ENCODE measurements at regions not wholly inside any gene's neighbourhood (a gene's known extent, or its start where the extent isn't known, plus 50 kb on each side); places are given as distances from the start of the nearest gene placed in this dataset.

DNA sequence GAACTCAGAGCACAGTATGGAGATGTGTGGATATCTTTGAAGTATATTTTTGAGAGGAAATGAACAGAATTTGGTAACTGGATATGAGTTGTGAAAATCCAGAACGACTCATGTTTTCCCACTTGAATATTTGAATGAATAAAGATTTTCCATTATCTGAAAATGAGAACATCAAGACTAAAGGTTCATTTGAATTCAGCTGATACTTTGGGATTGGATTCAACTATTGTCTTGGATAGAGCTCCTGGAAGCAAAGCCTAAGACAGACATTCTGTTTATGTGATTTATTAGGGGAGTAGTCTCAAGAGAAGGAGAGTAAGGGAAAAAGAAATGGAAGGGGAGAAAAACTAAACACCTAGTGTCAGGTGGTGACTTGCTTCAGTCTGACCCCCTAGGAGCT, 256.0 kb upstream of the LYPLAL1 start:
- no peak overlapping the region for H3K27ac Mint-ChIP-seq (ENCODE audit: unreplicated experiment)
- H3K27me3 Mint-ChIP-seq (ENCODE audit: unreplicated experiment) = no peaks in the 10 kb centered on the region
- no peaks in the 10 kb centered on the region for H3K9me3 Mint-ChIP-seq (ENCODE audit: unreplicated experiment)
- no peak for DNase-seq (ENCODE audit: extremely low spot score, unreplicated experiment)
- H3K4me1 Mint-ChIP-seq (ENCODE audit: unreplicated experiment) = no peaks in the 10 kb centered on the region
- TF ChIP-seq, protein P1, sequence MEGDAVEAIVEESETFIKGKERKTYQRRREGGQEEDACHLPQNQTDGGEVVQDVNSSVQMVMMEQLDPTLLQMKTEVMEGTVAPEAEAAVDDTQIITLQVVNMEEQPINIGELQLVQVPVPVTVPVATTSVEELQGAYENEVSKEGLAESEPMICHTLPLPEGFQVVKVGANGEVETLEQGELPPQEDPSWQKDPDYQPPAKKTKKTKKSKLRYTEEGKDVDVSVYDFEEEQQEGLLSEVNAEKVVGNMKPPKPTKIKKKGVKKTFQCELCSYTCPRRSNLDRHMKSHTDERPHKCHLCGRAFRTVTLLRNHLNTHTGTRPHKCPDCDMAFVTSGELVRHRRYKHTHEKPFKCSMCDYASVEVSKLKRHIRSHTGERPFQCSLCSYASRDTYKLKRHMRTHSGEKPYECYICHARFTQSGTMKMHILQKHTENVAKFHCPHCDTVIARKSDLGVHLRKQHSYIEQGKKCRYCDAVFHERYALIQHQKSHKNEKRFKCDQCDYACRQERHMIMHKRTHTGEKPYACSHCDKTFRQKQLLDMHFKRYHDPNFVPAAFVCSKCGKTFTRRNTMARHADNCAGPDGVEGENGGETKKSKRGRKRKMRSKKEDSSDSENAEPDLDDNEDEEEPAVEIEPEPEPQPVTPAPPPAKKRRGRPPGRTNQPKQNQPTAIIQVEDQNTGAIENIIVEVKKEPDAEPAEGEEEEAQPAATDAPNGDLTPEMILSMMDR (IDR thresholded peaks at IDR 0.05) = no peak
- H3K4me3 Mint-ChIP-seq (ENCODE audit: unreplicated experiment) = no peak overlapping the region
- no peaks in the 10 kb centered on the region for H3K36me3 Mint-ChIP-seq (ENCODE audit: unreplicated experiment)

DNA sequence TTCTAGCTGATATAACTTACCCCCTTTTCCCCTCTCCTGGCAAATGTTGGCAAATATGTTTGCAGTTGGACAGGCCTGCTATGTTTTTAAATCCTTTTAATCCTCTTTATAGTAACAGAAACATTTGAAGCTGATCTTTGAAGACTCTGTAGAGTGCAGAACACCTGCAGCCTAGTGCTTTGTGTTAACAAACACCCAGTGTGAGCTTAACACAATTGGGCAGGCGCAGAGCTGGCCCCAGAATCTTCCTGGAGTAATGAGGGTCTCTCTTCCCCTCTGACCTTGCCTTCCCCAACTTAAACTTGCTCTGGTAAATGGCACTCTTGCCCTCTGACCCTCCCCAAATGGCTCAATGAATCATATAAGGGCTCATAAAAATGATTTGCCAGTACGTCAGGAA, 247.9 kb upstream of the LYPLAL1 start:
- Mint-ChIP-seq H3K36me3 (ENCODE audit: unreplicated experiment) (no peaks in the 10 kb centered on the region), H3K27me3 (ENCODE audit: unreplicated experiment) (no peaks in the 10 kb centered on the region), H3K4me3 (ENCODE audit: unreplicated experiment) (no peak overlapping the region), H3K4me1 (ENCODE audit: unreplicated experiment) (no peaks in the 10 kb centered on the region), H3K9me3 (ENCODE audit: unreplicated experiment) (no peaks in the 10 kb centered on the region), H3K27ac (ENCODE audit: unreplicated experiment) (no peak overlapping the region)
- DNase-seq (ENCODE audit: extremely low spot score, unreplicated experiment) = no peak
- TF ChIP-seq, protein P1 (IDR thresholded peaks at IDR 0.05) = no peak

DNA sequence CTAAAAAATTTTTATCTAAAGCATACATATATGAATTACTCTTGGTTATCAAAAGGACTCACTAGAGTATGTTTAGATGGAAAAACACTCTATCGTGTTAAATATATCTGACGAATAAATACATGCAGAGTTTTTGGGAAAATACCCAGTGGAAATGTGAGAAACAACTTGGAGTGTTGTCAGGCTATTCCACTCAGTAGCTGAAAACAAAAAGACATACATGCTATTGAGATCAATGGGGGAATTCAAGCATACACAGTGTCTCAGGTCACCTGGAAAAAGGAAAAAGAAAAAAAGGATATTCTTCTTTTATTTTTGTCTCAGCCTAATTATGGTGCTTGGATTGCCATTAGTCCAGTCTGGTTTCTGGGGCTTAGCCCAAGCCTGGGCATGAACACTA, 247.0 kb upstream of the LYPLAL1 start:
- H3K27me3 Mint-ChIP-seq (ENCODE audit: unreplicated experiment) = no peaks in the 10 kb centered on the region
- no peaks in the 10 kb centered on the region for H3K36me3 Mint-ChIP-seq (ENCODE audit: unreplicated experiment)

DNA sequence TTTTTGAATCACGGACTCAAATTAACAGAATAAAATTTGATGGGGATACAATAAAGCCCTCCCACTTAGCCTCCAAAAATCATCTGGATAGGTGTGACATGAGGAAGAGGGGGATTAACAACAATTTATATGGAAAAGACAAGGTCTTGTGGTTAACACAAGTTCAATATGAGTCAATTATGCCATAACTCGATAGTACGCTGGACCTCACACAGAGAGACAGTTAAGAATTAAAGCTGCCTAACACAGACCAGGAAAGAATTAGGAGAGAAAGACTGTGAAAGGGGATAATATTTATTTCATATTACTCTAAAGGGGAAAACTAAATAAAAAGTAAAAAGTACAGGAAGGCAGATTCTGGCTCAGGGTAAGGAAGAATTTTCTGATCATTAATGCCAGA, 243.7 kb upstream of the LYPLAL1 start:
- Mint-ChIP-seq H3K4me1 (ENCODE audit: unreplicated experiment) (peaks cover 7% of the 10 kb centered on the region), H3K27me3 (ENCODE audit: unreplicated experiment) (no peaks in the 10 kb centered on the region), H3K27ac (ENCODE audit: unreplicated experiment) (no peak overlapping the region), H3K9me3 (ENCODE audit: unreplicated experiment) (peaks cover 9% of the 10 kb centered on the region), H3K4me3 (ENCODE audit: unreplicated experiment) (no peak overlapping the region), H3K36me3 (ENCODE audit: unreplicated experiment) (no peaks in the 10 kb centered on the region)
- no peak for DNase-seq (ENCODE audit: extremely low spot score, unreplicated experiment)
- TF ChIP-seq, protein P1 (IDR thresholded peaks at IDR 0.05) = no peak

More for the DNA sequence above, 247.0 kb upstream of the LYPLAL1 start:
- H3K4me1 Mint-ChIP-seq (ENCODE audit: unreplicated experiment) = peaks cover 5% of the 10 kb centered on the region
- no peak overlapping the region for H3K4me3 Mint-ChIP-seq (ENCODE audit: unreplicated experiment)
- DNase-seq (ENCODE audit: extremely low spot score, unreplicated experiment) = no peak
- TF ChIP-seq, protein P1 (IDR thresholded peaks at IDR 0.05) = no peak
- H3K9me3 Mint-ChIP-seq (ENCODE audit: unreplicated experiment) = no peaks in the 10 kb centered on the region
- no peak overlapping the region for H3K27ac Mint-ChIP-seq (ENCODE audit: unreplicated experiment)

DNA sequence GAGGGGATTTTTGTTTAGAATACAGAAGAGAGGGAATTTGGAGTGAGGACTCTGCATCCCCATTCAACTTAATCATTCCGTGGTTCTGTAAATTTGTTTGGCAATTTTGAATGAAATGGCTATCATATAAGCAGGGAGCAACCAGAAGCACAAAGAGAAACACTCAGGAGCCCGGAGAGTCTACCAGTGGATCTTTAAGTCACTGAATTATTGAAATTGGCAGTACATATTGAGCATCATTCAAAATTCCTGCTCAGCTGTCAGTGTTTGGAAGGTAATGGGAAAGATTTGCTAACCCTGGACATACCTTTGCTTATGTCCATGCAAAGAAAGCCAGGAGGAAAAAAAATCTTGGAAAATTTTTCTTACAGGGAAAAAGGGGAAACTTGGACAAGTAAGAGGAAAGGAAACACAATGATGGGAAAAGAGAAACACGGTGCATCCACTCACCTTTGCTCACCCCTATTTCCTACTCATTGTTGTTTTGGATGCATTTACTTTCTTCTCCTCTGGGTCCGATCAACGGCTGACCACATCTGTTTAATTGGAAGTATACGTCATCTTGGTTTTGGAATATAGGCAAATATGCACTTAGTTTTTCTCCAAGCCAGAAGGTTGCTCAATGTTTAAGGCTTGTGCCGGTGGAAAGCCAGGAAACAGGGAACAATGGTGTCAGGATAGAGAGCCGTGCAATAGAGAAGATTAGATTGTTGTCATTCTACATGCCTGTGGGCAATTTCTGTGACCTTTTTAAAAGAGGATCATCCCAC, 243.0 kb upstream of the LYPLAL1 start:
- no peak for DNase-seq (ENCODE audit: extremely low spot score, unreplicated experiment)
- no peak overlapping the region for H3K27ac Mint-ChIP-seq (ENCODE audit: unreplicated experiment)
- peaks cover 15% of the 10 kb centered on the region for H3K9me3 Mint-ChIP-seq (ENCODE audit: unreplicated experiment)
- TF ChIP-seq, protein P1 (IDR thresholded peaks at IDR 0.05) = no peak
- peaks cover 3% of the 10 kb centered on the region for H3K36me3 Mint-ChIP-seq (ENCODE audit: unreplicated experiment)
- no peaks in the 10 kb centered on the region for H3K27me3 Mint-ChIP-seq (ENCODE audit: unreplicated experiment)
- H3K4me3 Mint-ChIP-seq (ENCODE audit: unreplicated experiment) = no peak overlapping the region
- peaks cover 7% of the 10 kb centered on the region for H3K4me1 Mint-ChIP-seq (ENCODE audit: unreplicated experiment)

Measured in osteocyte (in vitro differentiated cells).